LNCaP clone FGC (cell line): ENCODE measurements at regions not wholly inside any gene's neighbourhood (a gene's known extent, or its start where the extent isn't known, plus 50 kb on each side); places are given as distances from the start of the nearest gene placed in this dataset.
"Not testable (repeated sequence)": the region's sequence is repeated elsewhere in the genome, so short reads cannot be mapped to it uniquely, and the experiment has no call there.

ENCODE experiments used
- DNase-seq: peaks from one replicate; pipeline ENCODE4 v3.0.0-alpha.2; 2011; ENCODE audit warnings: low read depth
- H3K4me3 ChIP-seq: 2 replicates; pipeline ENCODE4 v1.5.1; 2011; ENCODE audit warnings: mild to moderate bottlenecking, low read depth, low read length, control low read depth
- TF ChIP-seq, protein P1 (sequence below): IDR thresholded peaks from 2 replicates; pipeline ENCODE4 v1.5.1; 2012; ENCODE audit warnings: mild to moderate bottlenecking; ENCODE audit not compliant: control insufficient read depth, insufficient read depth; ENCODE audit errors: extremely low read depth

DNA sequence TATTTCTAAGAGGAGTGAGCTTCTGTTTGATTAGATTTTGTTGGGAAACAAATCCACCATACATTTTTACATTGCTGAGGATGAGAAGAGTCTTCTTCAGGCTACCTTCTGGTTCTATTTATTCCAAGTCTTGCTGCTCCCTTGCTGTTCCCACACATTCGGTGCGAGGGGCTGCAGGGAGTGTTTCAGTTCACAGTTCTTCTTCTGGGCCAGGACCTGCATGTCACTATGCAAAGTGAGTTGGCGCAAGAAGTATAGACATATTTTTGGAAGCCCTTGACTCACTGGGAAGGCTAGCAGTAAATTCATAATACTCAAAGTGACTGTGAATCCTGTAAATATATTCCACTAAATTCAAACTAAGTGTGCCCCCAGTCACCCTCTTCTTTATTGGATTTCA is 657.9 kb downstream of the TAF11L14 start:
- H3K4me3 ChIP-seq, result no peak overlapping the region
- TF ChIP-seq, protein P1, sequence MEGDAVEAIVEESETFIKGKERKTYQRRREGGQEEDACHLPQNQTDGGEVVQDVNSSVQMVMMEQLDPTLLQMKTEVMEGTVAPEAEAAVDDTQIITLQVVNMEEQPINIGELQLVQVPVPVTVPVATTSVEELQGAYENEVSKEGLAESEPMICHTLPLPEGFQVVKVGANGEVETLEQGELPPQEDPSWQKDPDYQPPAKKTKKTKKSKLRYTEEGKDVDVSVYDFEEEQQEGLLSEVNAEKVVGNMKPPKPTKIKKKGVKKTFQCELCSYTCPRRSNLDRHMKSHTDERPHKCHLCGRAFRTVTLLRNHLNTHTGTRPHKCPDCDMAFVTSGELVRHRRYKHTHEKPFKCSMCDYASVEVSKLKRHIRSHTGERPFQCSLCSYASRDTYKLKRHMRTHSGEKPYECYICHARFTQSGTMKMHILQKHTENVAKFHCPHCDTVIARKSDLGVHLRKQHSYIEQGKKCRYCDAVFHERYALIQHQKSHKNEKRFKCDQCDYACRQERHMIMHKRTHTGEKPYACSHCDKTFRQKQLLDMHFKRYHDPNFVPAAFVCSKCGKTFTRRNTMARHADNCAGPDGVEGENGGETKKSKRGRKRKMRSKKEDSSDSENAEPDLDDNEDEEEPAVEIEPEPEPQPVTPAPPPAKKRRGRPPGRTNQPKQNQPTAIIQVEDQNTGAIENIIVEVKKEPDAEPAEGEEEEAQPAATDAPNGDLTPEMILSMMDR, result no peak
- no peak for DNase-seq

DNA sequence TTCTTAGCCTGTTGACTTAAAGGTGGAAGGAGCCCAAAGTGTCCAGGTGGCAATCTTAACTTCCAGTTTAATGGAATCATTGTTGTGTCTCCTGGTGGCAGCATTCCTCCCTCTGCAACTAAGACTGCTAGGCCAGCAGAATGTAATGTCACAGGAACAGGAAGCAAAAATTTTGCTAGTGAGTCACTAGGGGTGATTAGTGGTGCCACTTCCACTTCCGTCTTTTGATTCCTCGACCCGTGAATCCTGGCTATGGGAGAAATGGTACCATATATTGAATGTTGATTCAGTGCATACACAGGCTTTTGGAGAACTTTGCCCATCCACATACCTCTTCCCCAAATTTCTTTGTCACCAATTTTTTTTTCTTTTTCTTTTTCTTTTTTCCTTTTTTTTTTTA is 661.4 kb downstream of the TAF11L14 start:
- DNase-seq, result not testable (repeated sequence)

DNA sequence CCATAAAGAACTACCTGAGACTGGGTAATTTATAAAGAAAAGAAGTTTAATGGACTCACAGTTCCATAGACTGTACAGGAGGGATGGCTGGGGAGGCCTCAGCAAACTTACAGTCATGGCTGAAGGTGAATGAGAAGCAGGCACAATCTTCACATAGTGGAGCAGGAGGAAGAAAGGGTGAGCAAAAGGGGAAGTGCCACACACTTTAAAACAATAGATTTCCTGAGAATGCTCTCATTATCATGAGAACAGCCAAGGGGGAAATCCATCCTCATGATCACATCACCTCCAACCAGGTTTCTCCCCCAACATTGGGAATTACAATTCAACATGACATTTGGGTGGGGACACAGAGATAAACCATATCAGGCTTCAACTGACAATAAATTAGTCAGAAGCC is 664.9 kb downstream of the TAF11L14 start:
- no peak overlapping the region for H3K4me3 ChIP-seq
- TF ChIP-seq, protein P1, result no peak
- DNase-seq, result no peak

More for the DNA sequence above, 661.4 kb downstream of the TAF11L14 start:
- H3K4me3 ChIP-seq, result not testable (repeated sequence)

DNA sequence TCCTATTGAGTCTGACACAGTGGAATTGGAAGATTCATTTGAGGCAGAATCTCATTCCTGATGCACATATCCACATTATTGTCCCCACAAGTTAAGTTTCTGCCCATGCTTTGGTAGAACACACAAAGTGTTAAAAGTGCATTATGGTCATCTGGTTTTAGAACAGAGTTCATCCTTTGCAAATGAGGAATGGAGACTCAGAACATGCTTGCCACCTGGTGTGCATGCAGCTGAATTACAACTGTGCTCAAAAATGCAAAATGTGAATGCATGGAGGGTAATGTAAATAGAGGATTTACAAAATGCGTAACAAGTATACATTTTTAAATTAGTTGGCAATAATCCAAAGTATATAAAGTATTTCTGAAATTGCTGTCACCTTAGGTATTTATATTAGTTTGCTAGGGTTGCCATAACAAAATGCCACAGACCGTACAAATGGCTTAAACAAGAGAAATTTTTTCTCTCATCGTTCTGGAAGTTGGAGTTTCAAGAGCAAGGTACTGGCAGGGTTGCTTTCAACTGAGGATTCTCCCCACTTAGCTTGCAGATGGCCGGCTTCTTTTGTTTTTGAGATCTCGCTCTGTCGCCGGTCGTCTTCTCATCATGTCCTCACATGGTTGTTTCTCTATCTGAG is 671.1 kb downstream of the TAF11L14 start:
- no peak overlapping the region for H3K4me3 ChIP-seq
- TF ChIP-seq, protein P1, result peak; percentile 82
- no peak for DNase-seq

DNA sequence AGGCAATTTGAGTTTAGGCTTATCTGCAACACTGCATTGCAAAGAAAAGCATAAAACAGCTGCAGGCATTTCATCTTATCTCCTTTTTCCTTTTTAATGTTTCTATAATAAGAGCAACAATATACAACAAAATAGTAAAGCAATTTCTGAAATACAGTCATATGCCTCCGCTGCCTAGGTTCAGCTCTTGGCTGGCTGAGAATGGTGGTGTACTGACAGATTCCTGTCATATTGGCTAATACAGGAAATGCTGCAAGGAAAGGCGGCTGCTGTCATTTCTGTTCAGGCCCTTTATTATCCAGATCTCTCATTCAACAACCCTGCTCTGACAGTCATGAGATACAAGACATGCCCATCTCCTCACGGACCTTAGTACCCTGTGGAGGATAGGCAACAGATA is 677.0 kb downstream of the TAF11L14 start:
- no peak overlapping the region for H3K4me3 ChIP-seq
- no peak for DNase-seq
- TF ChIP-seq, protein P1, result no peak

DNA sequence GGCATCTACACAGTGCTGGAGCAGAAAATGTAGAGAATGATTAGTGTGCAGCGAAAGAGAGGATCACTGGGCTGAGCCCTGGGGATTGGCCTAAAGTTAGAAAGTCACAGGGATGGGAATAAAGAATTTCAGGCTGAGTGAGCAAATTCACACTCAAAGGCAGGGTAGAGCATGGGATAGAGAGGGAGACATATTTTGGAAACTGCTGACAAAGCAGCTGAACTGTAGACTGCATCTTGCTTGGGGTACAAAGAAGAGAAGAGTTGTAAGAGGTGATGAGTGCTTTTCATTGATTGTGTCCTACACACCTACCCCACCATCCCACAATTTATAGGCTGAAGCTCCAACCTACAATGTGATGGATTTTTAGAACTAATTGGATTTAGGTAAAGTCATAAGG is 677.8 kb downstream of the TAF11L14 start:
- TF ChIP-seq, protein P1, result no peak
- DNase-seq, result no peak
- H3K4me3 ChIP-seq, result no peak overlapping the region

DNA sequence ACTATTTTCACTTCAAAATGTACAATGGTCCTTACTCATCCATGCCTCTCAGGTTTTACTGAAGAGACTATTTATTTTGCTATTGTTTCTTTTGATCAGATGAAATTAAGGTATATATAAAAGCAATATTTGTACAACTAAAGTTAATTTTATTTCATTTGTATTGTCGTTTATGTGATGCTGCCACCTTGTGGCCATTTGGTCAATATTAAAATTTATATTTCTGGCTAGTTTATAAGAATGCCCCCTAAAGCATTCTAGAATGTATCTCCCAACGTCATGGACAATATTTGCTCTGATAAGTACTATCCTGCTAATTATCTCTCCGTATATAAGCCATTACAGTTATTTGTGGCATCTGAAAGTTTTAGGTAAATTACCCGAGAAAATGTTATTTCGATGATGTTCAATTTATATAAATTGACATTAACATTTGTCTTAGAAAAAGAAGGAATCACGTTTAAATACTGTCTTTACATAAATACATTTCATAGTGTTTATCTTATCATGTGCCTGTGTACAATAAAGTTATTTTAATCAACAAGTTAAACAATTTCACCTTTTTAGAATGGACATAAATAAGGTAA is 680.0 kb downstream of the TAF11L14 start:
- TF ChIP-seq, protein P1, result peak; percentile 45
- no peak overlapping the region for H3K4me3 ChIP-seq
- DNase-seq, result no peak
